ENCODE measurements at regions not wholly inside any gene's neighbourhood (a gene's known extent, or its start where the extent isn't known, plus 50 kb on each side); places are given as distances from the start of the nearest gene placed in this dataset.

- DNase-seq (ENCODE audit: low spot score), result no peak
- Histone ChIP-seq H3K9me3 (no peaks in the 10 kb centered on the region), H3K4me1 (replicated peaks) (no peaks in the 10 kb centered on the region), H3K27me3 (replicated peaks; ENCODE audit: insufficient read depth) (no peaks in the 10 kb centered on the region), H3K4me3 (no peak overlapping the region), H3K27ac (no peak overlapping the region), H3K36me3 (no peaks in the 10 kb centered on the region)
- 90% methylated on average over 7 of the region's 7 CpGs for WGBS
- intact Hi-C loops (cut with DNase I), result no loop called here
- TF ChIP-seq POLR2A (IDR thresholded peaks at IDR 0.05) (no peak), POLR2AphosphoS5 (IDR thresholded peaks at IDR 0.05) (no peak), CTCF (IDR thresholded peaks at IDR 0.05) (no peak)
These were observed 494.8 kb upstream of the HS6ST1 start for GRCh38 chr2:128813352-128814034.

- no peak overlapping the region for H3K4me3 ChIP-seq
- DNase-seq (ENCODE audit: low spot score), result no peak
- no peaks in the 10 kb centered on the region for H3K4me1 ChIP-seq (replicated peaks)
- no peaks in the 10 kb centered on the region for H3K27me3 ChIP-seq (replicated peaks; ENCODE audit: insufficient read depth)
- WGBS, result 97% methylated on average over 3 of the region's 3 CpGs
- TF ChIP-seq CTCF (IDR thresholded peaks at IDR 0.05), result no peak
- TF ChIP-seq POLR2A (IDR thresholded peaks at IDR 0.05), result no peak
- no peak for TF ChIP-seq POLR2AphosphoS5 (IDR thresholded peaks at IDR 0.05)
- no peaks in the 10 kb centered on the region for H3K9me3 ChIP-seq
- no peak overlapping the region for H3K27ac ChIP-seq
- intact Hi-C loops (cut with DNase I), result no loop called here
- no peaks in the 10 kb centered on the region for H3K36me3 ChIP-seq
These were observed 496.6 kb upstream of the HS6ST1 start for GRCh38 chr2:128815248-128815647.

GRCh38 chr2:128817171-128817570 lies 498.5 kb upstream of the HS6ST1 start:
- H3K36me3 ChIP-seq, result no peaks in the 10 kb centered on the region
- H3K27me3 ChIP-seq (replicated peaks; ENCODE audit: insufficient read depth), result no peaks in the 10 kb centered on the region
- intact Hi-C loops (cut with DNase I), result no loop called here
- no peak for DNase-seq (ENCODE audit: low spot score)
- H3K27ac ChIP-seq, result no peak overlapping the region
- 49% methylated on average over 5 of the region's 5 CpGs for WGBS
- no peaks in the 10 kb centered on the region for H3K9me3 ChIP-seq
- TF ChIP-seq POLR2AphosphoS5 (IDR thresholded peaks at IDR 0.05) (no peak), CTCF (IDR thresholded peaks at IDR 0.05) (no peak), POLR2A (IDR thresholded peaks at IDR 0.05) (no peak)
- no peaks in the 10 kb centered on the region for H3K4me1 ChIP-seq (replicated peaks)
- H3K4me3 ChIP-seq, result no peak overlapping the region

- TF ChIP-seq POLR2AphosphoS5 (IDR thresholded peaks at IDR 0.05), result no peak
- TF ChIP-seq POLR2A (IDR thresholded peaks at IDR 0.05), result no peak
- no peak for TF ChIP-seq CTCF (IDR thresholded peaks at IDR 0.05)
- no peaks in the 10 kb centered on the region for H3K27me3 ChIP-seq (replicated peaks; ENCODE audit: insufficient read depth)
- no peak overlapping the region for H3K27ac ChIP-seq
- intact Hi-C loops (cut with DNase I), result no loop called here
- no peak for DNase-seq (ENCODE audit: low spot score)
- no peaks in the 10 kb centered on the region for H3K36me3 ChIP-seq
- H3K9me3 ChIP-seq, result no peaks in the 10 kb centered on the region
- WGBS, result 89% methylated on average over 6 of the region's 6 CpGs
- no peaks in the 10 kb centered on the region for H3K4me1 ChIP-seq (replicated peaks)
- no peak overlapping the region for H3K4me3 ChIP-seq
These were observed 499.1 kb upstream of the HS6ST1 start for GRCh38 chr2:128817813-128818212.

GRCh38 chr2:128818248-128818647 lies 499.6 kb upstream of the HS6ST1 start:
- no peaks in the 10 kb centered on the region for H3K4me1 ChIP-seq (replicated peaks)
- no peak overlapping the region for H3K4me3 ChIP-seq
- DNase-seq (ENCODE audit: low spot score), result no peak
- TF ChIP-seq CTCF (IDR thresholded peaks at IDR 0.05), result no peak
- no peak for TF ChIP-seq POLR2A (IDR thresholded peaks at IDR 0.05)
- no peak for TF ChIP-seq POLR2AphosphoS5 (IDR thresholded peaks at IDR 0.05)
- 87% methylated on average over 2 of the region's 2 CpGs for whole genome bisulfite sequencing
- H3K36me3 ChIP-seq, result no peaks in the 10 kb centered on the region
- no peaks in the 10 kb centered on the region for H3K9me3 ChIP-seq
- H3K27ac ChIP-seq, result no peak overlapping the region
- H3K27me3 ChIP-seq (replicated peaks; ENCODE audit: insufficient read depth), result no peaks in the 10 kb centered on the region
- intact Hi-C loops (cut with DNase I), result no loop called here

Measured in prostate gland (tissue), 2 donors.